Lower leg skin (tissue), 4 donors: ENCODE measurements at regions not wholly inside any gene's neighbourhood (a gene's known extent, or its start where the extent isn't known, plus 50 kb on each side); places are given as distances from the start of the nearest gene placed in this dataset.

Experiments used
- DNase-seq, 2 donors: peaks; one replicate each; pipeline ENCODE4 v3.0.0-alpha.2; 2019; ENCODE audit warnings: low spot score in 2 of 2
- H3K4me3 ChIP-seq: fragments of 200-600 bp; sonication (generic); 2 replicates; pipeline ENCODE4 v1.5.1; 2017; ENCODE audit warnings: mild to moderate bottlenecking, low read depth; ENCODE audit not compliant: poor library complexity, severe bottlenecking
- CTCF ChIP-seq, 3 donors: fragments of 450-650 bp; IDR thresholded peaks; one replicate each; pipeline ENCODE4 v1.5.1; 2016; ENCODE audit warnings: antibody characterized with exemption in 3 of 3, mild to moderate bottlenecking in 3 of 3, moderate library complexity in 2 of 3
- POLR2A ChIP-seq, 2 donors: fragments of 450-650 bp; IDR thresholded peaks; one replicate each; pipeline ENCODE4 v1.6.1; 2016 to 2017; ENCODE audit warnings: antibody characterized with exemption in 2 of 2, mild to moderate bottlenecking in 1 of 2, moderate library complexity in 1 of 2
- WGBS, 2 donors: methylation state at CpG; one replicate each; pipeline ENCODE4 v1.1.5; 2018; 5-methylcytosine and 5-hydroxymethylcytosine counted together
- intact Hi-C: fragments of 100-400 bp; cut with DNase I; formaldehyde crosslinking; loops from one replicate; pipeline ENCODE4 v1.15.0; 2023; ENCODE audit warnings: low total_unique reads

- DNase-seq, result no peak
- intact Hi-C loops, result no loop called here
- H3K4me3 ChIP-seq, result no peak overlapping the region
- 88 to 92% methylated on average over 1 of the region's 1 CpG for WGBS, 2 donors
- TF ChIP-seq CTCF (IDR thresholded peaks at IDR 0.05) (no peak), POLR2A (IDR thresholded peaks at IDR 0.05) (no peak)
Measured at GRCh38 chr12:91989143-91989542, 156.5 kb downstream of the BTG1 start.

GRCh38 chr12:91988086-91988923, 157.3 kb downstream of the BTG1 start:
- TF ChIP-seq CTCF (IDR thresholded peaks at IDR 0.05) (no peak), POLR2A (IDR thresholded peaks at IDR 0.05) (no peak)
- intact Hi-C loops, result no loop called here
- 72 to 74% methylated on average over 7 of the region's 7 CpGs for WGBS, 2 donors
- H3K4me3 ChIP-seq, result no peak overlapping the region
- no peak for DNase-seq

- WGBS, 2 donors, result 57 to 58% methylated on average over 2 of the region's 2 CpGs
- intact Hi-C loops, result no loop called here
- no peak for DNase-seq
- H3K4me3 ChIP-seq, result no peak overlapping the region
- no peak for TF ChIP-seq POLR2A (IDR thresholded peaks at IDR 0.05)
- TF ChIP-seq CTCF (IDR thresholded peaks at IDR 0.05), result no peak
Measured at GRCh38 chr12:91986084-91986483, 159.6 kb downstream of the BTG1 start.

GRCh38 chr12:91985002-91985787, 160.5 kb downstream of the BTG1 start:
- no peak overlapping the region for H3K4me3 ChIP-seq
- intact Hi-C loops, result no loop called here
- TF ChIP-seq CTCF (IDR thresholded peaks at IDR 0.05) (no peak), POLR2A (IDR thresholded peaks at IDR 0.05) (no peak)
- WGBS, 2 donors, result 58 to 61% methylated on average over 8 of the region's 8 CpGs
- no peak for DNase-seq

- no peak overlapping the region for H3K4me3 ChIP-seq
- 55 to 59% methylated on average over 5 of the region's 5 CpGs for WGBS, 2 donors
- no peak for DNase-seq
- intact Hi-C loops, result no loop called here
- TF ChIP-seq CTCF (IDR thresholded peaks at IDR 0.05) (no peak), POLR2A (IDR thresholded peaks at IDR 0.05) (no peak)
Measured at GRCh38 chr12:91984556-91984955, 161.1 kb downstream of the BTG1 start.
